GM23338 (cell line): ENCODE measurements at regions not wholly inside any gene's neighbourhood (a gene's known extent, or its start where the extent isn't known, plus 50 kb on each side); places are given as distances from the start of the nearest gene placed in this dataset.

Experiments
- ATAC-seq: fragments of 200-7000 bp; cut with Tn5 transposase; 3 replicates; pipeline ENCODE4 v1.9.1; 2020
- DNase-seq: peaks from one replicate; pipeline ENCODE4 v3.0.0-alpha.2; 2015; ENCODE audit warnings: low spot score
- H2AFZ ChIP-seq: fragments of 200-600 bp; sonication (generic); 2 replicates; pipeline ENCODE4 v1.8.0; 2016; ENCODE audit warnings: antibody characterized with exemption, mild to moderate bottlenecking, moderate library complexity
- H3F3A ChIP-seq: fragments of 200-600 bp; sonication (generic); replicated peaks from 2 replicates; pipeline ENCODE4 v1.8.0; 2017; ENCODE audit warnings: antibody characterized with exemption, mixed run types, low read depth
- H3K27ac ChIP-seq: fragments of 200-600 bp; sonication (generic); 2 replicates; pipeline ENCODE4 v1.6.1; 2016; ENCODE audit warnings: low read depth
- H3K27me3 ChIP-seq: fragments of 200-600 bp; sonication (generic); 2 replicates; pipeline ENCODE4 v1.8.0; 2016; ENCODE audit warnings: mild to moderate bottlenecking, mixed run types, moderate library complexity; ENCODE audit not compliant: insufficient read depth
- H3K36me3 ChIP-seq: fragments of 200-600 bp; sonication (generic); 2 replicates; pipeline ENCODE4 v1.8.0; 2016; ENCODE audit warnings: mild to moderate bottlenecking; ENCODE audit not compliant: insufficient read depth
- H3K4me1 ChIP-seq: fragments of 200-600 bp; sonication (generic); 2 replicates; pipeline ENCODE4 v1.8.0; 2016; ENCODE audit warnings: mild to moderate bottlenecking, moderate library complexity; ENCODE audit not compliant: insufficient read depth
- H3K4me2 ChIP-seq: fragments of 200-600 bp; sonication (generic); 2 replicates; pipeline ENCODE4 v1.7.1; 2017; ENCODE audit warnings: mixed run types
- H3K4me3 ChIP-seq: fragments of 200-600 bp; sonication (generic); 2 replicates; pipeline ENCODE4 v1.6.1; 2016; ENCODE audit warnings: mixed run types
- H3K79me2 ChIP-seq: fragments of 200-600 bp; sonication (generic); replicated peaks from 2 replicates; pipeline ENCODE4 v1.8.0; 2017; ENCODE audit warnings: mild to moderate bottlenecking; ENCODE audit not compliant: insufficient read depth
- H3K9me2 ChIP-seq: fragments of 200-600 bp; sonication (generic); 2 replicates; pipeline ENCODE4 v1.8.0; 2017; ENCODE audit not compliant: insufficient read depth
- H4K20me1 ChIP-seq: fragments of 200-600 bp; sonication (generic); replicated peaks from 2 replicates; pipeline ENCODE4 v1.8.0; 2017; ENCODE audit warnings: mild to moderate bottlenecking; ENCODE audit not compliant: insufficient read depth
- H3K27ac Mint-ChIP-seq: 2 replicates; pipeline ENCODE4 v1.8.0; 2020; ENCODE audit warnings: inconsistent platforms, mild to moderate bottlenecking, moderate library complexity, mixed read lengths
- H3K27me3 Mint-ChIP-seq: 3 replicates; pipeline ENCODE4 v1.8.0; 2022; ENCODE audit warnings: low read depth, mild to moderate bottlenecking, moderate library complexity, mixed read lengths, inconsistent platforms; ENCODE audit not compliant: insufficient read depth, poor library complexity
- H3K36me3 Mint-ChIP-seq: 3 replicates; pipeline ENCODE4 v1.8.0; 2021; ENCODE audit warnings: low read depth, mild to moderate bottlenecking, inconsistent platforms, moderate library complexity, mixed read lengths
- H3K4me1 Mint-ChIP-seq: 3 replicates; pipeline ENCODE4 v1.8.0; 2020; ENCODE audit warnings: mild to moderate bottlenecking, inconsistent platforms, mixed read lengths
- H3K4me3 Mint-ChIP-seq: 3 replicates; pipeline ENCODE4 v1.8.0; 2021; ENCODE audit warnings: moderate library complexity, mild to moderate bottlenecking, inconsistent platforms, mixed read lengths
- H3K9me3 Mint-ChIP-seq: 3 replicates; pipeline ENCODE4 v1.8.0; 2020; ENCODE audit warnings: moderate library complexity, mild to moderate bottlenecking, inconsistent platforms, mixed read lengths
- EZH2 ChIP-seq: fragments of 200-600 bp; sonication (generic); IDR thresholded peaks from one replicate; pipeline ENCODE4 v1.8.0; 2017; ENCODE audit warnings: antibody characterized with exemption, mild to moderate bottlenecking, low read depth; ENCODE audit not compliant: unreplicated experiment
- EZH2phosphoT487 ChIP-seq: fragments of 200-600 bp; sonication (generic); IDR thresholded peaks from one replicate; pipeline ENCODE4 v1.8.1; 2018; ENCODE audit warnings: antibody characterized with exemption; ENCODE audit not compliant: unreplicated experiment
- NANOG ChIP-seq: IDR thresholded peaks from 2 replicates; pipeline ENCODE4 v1.6.1; 2016; ENCODE audit warnings: antibody characterized with exemption, borderline replicate concordance
- POLR2AphosphoS5 ChIP-seq: IDR thresholded peaks from 2 replicates; pipeline ENCODE4 v1.6.1; 2016; ENCODE audit warnings: antibody characterized with exemption, low read depth
- STAT1 ChIP-seq: IDR thresholded peaks from one replicate; pipeline ENCODE4 v1.6.1; 2016; ENCODE audit warnings: antibody characterized with exemption; ENCODE audit not compliant: unreplicated experiment
- ZNF114 ChIP-seq: fragments of 250-450 bp; sonication (Bioruptor Pico); IDR thresholded peaks from 2 replicates; pipeline ENCODE4 v1.5.0; 2020; ENCODE audit warnings: mild to moderate bottlenecking, moderate library complexity
- ZNF331 ChIP-seq: fragments of 250-450 bp; sonication (Bioruptor Pico); IDR thresholded peaks from 2 replicates; pipeline ENCODE4 v1.5.0; 2020; ENCODE audit warnings: low read depth, mild to moderate bottlenecking, moderate library complexity
- TF ChIP-seq, protein P1 (sequence below): IDR thresholded peaks from one replicate; pipeline ENCODE4 v1.6.1; 2018; ENCODE audit warnings: antibody characterized with exemption; ENCODE audit not compliant: unreplicated experiment
- TF ChIP-seq, protein P2 (sequence below): IDR thresholded peaks from 2 replicates; pipeline ENCODE4 v1.6.1; 2016; ENCODE audit warnings: antibody characterized with exemption
- TF ChIP-seq, protein P3 (sequence below): fragments of 250-450 bp; sonication (Bioruptor Pico); IDR thresholded peaks from 2 replicates; pipeline ENCODE4 v1.5.0; 2020; ENCODE audit warnings: mild to moderate bottlenecking, moderate library complexity
- TF ChIP-seq, protein P4 (sequence below), 2 experiments: fragments of 200-600 bp in 1 of 2; sonication (generic) in 1 of 2; conservative IDR thresholded peaks; 2 replicates each; pipeline versions ENCODE4 v1.5.1 to v1.6.1; 2016 to 2017; ENCODE audit warnings: antibody characterized with exemption in 2 of 2, low read depth in 2 of 2, mild to moderate bottlenecking in 2 of 2, moderate library complexity in 1 of 2

DNA sequence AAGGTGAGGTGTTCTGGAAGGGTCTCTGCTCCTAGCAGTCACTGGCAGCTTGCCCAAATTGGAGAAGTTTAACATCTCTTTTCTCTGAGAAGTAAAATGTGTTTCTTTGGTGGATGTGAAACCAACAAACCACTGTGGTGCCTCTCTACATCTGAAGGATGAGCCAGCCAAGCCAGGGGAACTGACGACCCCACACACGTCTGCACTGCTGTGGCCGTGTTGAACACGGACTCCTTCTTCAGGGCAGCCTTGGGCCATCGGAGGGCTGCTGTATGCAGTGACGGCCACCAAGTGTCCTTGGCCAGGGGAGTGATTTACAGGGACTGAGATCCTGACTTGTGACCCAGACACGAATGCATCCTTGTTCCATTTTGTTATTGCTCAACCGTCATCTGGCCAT, 207.8 kb downstream of the ACKR3 start (continued):
- TF ChIP-seq NANOG, result no peak
- no peak for TF ChIP-seq POLR2AphosphoS5
- no peak for TF ChIP-seq ZNF331 (CRISPR knock-in tag)
- TF ChIP-seq EZH2, result no peak
- no peak for TF ChIP-seq STAT1

DNA sequence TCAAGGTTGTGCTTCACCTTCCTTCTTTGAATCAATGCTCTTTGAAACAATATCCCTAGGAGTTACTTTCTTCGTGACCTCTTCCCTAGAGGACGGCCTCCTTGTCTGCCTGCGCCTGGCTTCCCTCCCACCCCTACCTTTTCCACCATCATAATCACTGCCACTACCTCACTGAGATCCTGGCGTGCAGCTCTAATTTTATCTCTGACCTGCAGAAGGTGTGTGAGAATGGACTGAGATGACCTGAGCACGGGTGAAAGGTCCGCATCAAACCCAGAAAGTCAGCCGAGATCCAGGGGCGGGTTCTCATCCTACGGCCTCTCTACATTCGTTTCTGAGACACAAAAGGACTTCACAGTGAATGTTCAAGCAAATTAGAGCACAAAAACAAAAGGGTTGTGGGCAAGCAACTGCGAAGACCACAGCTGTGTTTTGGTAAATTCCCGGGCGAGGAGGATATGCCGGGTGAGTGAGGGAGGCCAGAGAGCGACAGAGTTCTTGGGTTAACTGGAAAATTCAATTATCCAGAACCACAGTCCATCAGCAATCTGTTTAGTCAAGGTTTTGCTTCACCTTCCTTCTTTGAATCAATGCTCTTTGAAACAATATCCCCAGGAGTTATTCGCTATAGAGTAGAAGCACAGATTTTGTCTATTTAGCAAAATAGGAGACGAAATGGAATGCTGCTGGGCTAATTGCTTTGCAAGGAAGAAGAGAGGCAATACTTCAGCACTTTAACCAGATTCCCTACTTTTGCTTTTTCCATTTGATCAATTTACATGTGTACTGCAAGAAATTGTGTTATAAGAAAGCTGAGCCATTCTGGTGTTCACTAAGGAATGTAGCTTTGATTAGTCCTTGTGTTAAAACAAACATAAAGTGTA, 212.6 kb downstream of the ACKR3 start:
- no peaks in the 10 kb centered on the region for H3K36me3 ChIP-seq
- Mint-ChIP-seq H3K9me3 (peaks cover 3% of the 10 kb centered on the region; the same call in 1 of the 3 replicates), H3K27me3 (peaks cover 4% of the 10 kb centered on the region), H3K36me3 (no peaks in the 10 kb centered on the region), H3K4me3 (no peak overlapping the region), H3K4me1 (no peaks in the 10 kb centered on the region), H3K27ac (no peak overlapping the region)
- DNase-seq (no peak), ATAC-seq (no peak)
- H3K27me3 ChIP-seq, result no peaks in the 10 kb centered on the region
- no peak overlapping the region for H3K4me2 ChIP-seq
- no peaks in the 10 kb centered on the region for H3K4me1 ChIP-seq
- no peaks in the 10 kb centered on the region for H3F3A ChIP-seq
- H3K9me2 ChIP-seq, result peaks cover 2% of the 10 kb centered on the region; the same call in 1 of the 2 replicates
- H3K27ac ChIP-seq, result no peak overlapping the region
- H3K4me3 ChIP-seq, result no peak overlapping the region
- no peaks in the 10 kb centered on the region for H4K20me1 ChIP-seq
- H3K79me2 ChIP-seq, result no peaks in the 10 kb centered on the region
- peak overlapping the region; percentile 72 for H2AFZ ChIP-seq
- no peak for TF ChIP-seq STAT1
- TF ChIP-seq ZNF114 (CRISPR knock-in tag), result no peak
- TF ChIP-seq EZH2phosphoT487, result no peak
- TF ChIP-seq EZH2, result no peak
- TF ChIP-seq, protein P1, sequence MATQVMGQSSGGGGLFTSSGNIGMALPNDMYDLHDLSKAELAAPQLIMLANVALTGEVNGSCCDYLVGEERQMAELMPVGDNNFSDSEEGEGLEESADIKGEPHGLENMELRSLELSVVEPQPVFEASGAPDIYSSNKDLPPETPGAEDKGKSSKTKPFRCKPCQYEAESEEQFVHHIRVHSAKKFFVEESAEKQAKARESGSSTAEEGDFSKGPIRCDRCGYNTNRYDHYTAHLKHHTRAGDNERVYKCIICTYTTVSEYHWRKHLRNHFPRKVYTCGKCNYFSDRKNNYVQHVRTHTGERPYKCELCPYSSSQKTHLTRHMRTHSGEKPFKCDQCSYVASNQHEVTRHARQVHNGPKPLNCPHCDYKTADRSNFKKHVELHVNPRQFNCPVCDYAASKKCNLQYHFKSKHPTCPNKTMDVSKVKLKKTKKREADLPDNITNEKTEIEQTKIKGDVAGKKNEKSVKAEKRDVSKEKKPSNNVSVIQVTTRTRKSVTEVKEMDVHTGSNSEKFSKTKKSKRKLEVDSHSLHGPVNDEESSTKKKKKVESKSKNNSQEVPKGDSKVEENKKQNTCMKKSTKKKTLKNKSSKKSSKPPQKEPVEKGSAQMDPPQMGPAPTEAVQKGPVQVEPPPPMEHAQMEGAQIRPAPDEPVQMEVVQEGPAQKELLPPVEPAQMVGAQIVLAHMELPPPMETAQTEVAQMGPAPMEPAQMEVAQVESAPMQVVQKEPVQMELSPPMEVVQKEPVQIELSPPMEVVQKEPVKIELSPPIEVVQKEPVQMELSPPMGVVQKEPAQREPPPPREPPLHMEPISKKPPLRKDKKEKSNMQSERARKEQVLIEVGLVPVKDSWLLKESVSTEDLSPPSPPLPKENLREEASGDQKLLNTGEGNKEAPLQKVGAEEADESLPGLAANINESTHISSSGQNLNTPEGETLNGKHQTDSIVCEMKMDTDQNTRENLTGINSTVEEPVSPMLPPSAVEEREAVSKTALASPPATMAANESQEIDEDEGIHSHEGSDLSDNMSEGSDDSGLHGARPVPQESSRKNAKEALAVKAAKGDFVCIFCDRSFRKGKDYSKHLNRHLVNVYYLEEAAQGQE, result no peak
- TF ChIP-seq, protein P2, sequence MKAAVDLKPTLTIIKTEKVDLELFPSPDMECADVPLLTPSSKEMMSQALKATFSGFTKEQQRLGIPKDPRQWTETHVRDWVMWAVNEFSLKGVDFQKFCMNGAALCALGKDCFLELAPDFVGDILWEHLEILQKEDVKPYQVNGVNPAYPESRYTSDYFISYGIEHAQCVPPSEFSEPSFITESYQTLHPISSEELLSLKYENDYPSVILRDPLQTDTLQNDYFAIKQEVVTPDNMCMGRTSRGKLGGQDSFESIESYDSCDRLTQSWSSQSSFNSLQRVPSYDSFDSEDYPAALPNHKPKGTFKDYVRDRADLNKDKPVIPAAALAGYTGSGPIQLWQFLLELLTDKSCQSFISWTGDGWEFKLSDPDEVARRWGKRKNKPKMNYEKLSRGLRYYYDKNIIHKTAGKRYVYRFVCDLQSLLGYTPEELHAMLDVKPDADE, result no peak
- no peak for TF ChIP-seq NANOG
- TF ChIP-seq, protein P3, sequence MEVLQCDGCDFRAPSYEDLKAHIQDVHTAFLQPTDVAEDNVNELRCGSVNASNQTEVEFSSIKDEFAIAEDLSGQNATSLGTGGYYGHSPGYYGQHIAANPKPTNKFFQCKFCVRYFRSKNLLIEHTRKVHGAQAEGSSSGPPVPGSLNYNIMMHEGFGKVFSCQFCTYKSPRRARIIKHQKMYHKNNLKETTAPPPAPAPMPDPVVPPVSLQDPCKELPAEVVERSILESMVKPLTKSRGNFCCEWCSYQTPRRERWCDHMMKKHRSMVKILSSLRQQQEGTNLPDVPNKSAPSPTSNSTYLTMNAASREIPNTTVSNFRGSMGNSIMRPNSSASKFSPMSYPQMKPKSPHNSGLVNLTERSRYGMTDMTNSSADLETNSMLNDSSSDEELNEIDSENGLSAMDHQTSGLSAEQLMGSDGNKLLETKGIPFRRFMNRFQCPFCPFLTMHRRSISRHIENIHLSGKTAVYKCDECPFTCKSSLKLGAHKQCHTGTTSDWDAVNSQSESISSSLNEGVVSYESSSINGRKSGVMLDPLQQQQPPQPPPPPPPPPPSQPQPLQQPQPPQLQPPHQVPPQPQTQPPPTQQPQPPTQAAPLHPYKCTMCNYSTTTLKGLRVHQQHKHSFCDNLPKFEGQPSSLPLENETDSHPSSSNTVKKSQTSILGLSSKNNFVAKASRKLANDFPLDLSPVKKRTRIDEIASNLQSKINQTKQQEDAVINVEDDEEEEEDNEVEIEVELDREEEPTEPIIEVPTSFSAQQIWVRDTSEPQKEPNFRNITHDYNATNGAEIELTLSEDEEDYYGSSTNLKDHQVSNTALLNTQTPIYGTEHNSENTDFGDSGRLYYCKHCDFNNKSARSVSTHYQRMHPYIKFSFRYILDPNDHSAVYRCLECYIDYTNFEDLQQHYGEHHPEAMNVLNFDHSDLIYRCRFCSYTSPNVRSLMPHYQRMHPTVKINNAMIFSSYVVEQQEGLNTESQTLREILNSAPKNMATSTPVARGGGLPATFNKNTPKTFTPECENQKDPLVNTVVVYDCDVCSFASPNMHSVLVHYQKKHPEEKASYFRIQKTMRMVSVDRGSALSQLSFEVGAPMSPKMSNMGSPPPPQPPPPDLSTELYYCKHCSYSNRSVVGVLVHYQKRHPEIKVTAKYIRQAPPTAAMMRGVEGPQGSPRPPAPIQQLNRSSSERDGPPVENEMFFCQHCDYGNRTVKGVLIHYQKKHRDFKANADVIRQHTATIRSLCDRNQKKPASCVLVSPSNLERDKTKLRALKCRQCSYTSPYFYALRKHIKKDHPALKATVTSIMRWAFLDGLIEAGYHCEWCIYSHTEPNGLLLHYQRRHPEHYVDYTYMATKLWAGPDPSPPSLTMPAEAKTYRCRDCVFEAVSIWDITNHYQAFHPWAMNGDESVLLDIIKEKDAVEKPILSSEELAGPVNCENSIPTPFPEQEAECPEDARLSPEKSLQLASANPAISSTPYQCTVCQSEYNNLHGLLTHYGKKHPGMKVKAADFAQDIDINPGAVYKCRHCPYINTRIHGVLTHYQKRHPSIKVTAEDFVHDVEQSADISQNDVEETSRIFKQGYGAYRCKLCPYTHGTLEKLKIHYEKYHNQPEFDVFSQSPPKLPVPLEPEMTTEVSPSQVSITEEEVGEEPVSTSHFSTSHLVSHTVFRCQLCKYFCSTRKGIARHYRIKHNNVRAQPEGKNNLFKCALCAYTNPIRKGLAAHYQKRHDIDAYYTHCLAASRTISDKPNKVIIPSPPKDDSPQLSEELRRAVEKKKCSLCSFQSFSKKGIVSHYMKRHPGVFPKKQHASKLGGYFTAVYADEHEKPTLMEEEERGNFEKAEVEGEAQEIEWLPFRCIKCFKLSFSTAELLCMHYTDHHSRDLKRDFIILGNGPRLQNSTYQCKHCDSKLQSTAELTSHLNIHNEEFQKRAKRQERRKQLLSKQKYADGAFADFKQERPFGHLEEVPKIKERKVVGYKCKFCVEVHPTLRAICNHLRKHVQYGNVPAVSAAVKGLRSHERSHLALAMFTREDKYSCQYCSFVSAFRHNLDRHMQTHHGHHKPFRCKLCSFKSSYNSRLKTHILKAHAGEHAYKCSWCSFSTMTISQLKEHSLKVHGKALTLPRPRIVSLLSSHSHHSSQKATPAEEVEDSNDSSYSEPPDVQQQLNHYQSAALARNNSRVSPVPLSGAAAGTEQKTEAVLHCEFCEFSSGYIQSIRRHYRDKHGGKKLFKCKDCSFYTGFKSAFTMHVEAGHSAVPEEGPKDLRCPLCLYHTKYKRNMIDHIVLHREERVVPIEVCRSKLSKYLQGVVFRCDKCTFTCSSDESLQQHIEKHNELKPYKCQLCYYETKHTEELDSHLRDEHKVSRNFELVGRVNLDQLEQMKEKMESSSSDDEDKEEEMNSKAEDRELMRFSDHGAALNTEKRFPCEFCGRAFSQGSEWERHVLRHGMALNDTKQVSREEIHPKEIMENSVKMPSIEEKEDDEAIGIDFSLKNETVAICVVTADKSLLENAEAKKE (CRISPR knock-in tag), result no peak
- TF ChIP-seq, protein P4, sequence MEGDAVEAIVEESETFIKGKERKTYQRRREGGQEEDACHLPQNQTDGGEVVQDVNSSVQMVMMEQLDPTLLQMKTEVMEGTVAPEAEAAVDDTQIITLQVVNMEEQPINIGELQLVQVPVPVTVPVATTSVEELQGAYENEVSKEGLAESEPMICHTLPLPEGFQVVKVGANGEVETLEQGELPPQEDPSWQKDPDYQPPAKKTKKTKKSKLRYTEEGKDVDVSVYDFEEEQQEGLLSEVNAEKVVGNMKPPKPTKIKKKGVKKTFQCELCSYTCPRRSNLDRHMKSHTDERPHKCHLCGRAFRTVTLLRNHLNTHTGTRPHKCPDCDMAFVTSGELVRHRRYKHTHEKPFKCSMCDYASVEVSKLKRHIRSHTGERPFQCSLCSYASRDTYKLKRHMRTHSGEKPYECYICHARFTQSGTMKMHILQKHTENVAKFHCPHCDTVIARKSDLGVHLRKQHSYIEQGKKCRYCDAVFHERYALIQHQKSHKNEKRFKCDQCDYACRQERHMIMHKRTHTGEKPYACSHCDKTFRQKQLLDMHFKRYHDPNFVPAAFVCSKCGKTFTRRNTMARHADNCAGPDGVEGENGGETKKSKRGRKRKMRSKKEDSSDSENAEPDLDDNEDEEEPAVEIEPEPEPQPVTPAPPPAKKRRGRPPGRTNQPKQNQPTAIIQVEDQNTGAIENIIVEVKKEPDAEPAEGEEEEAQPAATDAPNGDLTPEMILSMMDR (conservative IDR thresholded peaks at IDR 0.05; ENCODE audit: low read depth in 2 of 2), result no peak
